Kidney tubule cell (primary cell): ENCODE measurements at regions not wholly inside any gene's neighbourhood (a gene's known extent, or its start where the extent isn't known, plus 50 kb on each side); places are given as distances from the start of the nearest gene placed in this dataset.

ENCODE experiments used
- DNase-seq: peaks from one replicate; pipeline ENCODE4 v3.0.0-alpha.2; 2018; ENCODE audit warnings: low spot score

DNA sequence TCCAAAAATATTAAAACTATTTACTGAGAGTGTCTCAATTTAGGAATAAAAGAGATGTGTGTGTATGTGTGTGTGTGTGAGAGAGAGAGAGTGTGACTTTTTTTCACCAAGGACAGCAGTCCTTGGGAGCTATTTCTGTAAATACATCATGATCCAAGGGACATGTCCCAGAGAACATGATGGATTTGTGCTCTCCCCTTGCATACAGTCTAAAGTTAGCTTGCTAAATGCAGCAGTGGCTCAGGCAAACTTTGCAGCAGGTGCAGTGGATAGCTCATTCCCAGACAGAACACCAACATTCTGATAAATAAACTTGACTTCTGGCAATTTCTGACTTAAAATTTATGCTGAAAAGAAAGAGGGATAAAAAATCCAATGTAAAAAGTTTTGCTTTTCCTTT lies 55.4 kb upstream of the SGCD start:
- no peak for DNase-seq

DNA sequence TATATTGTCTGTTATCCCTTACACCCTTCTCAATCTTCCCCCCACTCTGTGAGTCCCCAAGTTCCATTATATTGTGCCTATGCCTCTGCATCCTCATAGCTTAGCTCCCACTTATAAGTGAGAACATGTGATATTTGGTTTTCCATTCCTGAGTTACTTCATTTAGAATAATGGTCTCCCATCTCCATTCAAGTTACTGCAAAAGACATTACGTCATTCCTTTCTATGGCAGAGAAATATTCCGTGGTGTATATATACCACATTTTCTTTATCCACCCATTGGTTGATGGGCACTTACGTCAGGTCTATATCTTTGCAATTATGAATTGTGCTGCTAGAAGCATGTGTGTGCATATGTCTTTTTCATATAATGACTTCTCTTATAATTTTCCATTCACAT lies 54.8 kb upstream of the SGCD start:
- DNase-seq = no peak

GRCh38 chr5:156273325-156273724 lies 53.6 kb upstream of the SGCD start:
- DNase-seq = no peak

DNA sequence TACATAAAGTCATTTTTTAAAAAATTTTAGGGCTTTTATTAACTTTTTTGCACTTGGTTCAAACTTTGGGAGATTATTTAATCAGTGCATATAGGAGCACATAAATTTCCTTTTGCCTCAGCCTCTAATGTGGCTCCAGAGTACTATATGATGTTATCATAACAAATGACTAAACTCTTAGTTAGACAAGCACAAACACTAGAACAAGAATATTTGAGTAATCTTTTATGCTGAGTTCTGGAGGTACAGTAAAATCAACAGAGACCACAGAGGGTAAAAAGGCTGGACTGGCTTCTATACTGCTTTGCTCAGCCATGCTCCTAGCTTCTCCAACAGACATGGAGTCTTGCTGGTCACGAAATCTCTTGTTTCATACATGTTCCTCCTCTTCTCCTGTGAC lies 52.5 kb upstream of the SGCD start:
- no peak for DNase-seq
